Activated T-cell treated with anti-CD3 and anti-CD28 coated beads for 24 hours (primary cell): ENCODE measurements at regions not wholly inside any gene's neighbourhood (a gene's known extent, or its start where the extent isn't known, plus 50 kb on each side); places are given as distances from the start of the nearest gene placed in this dataset.

ENCODE experiments used
- DNase-seq: peaks from one replicate; pipeline ENCODE4 v3.0.0-alpha.2; 2020; ENCODE audit warnings: low read depth

GRCh38 chr2:152874955-152875354 lies 156.5 kb downstream of the ARL6IP6 start:
- no peak for DNase-seq

- DNase-seq: no peak
Observed at GRCh38 chr2:152870239-152870638, 151.8 kb downstream of the ARL6IP6 start.

GRCh38 chr2:152867397-152867796 lies 149.0 kb downstream of the ARL6IP6 start:
- no peak for DNase-seq

- no peak for DNase-seq
Observed at GRCh38 chr2:152864601-152865149, 146.3 kb downstream of the ARL6IP6 start.

- no peak for DNase-seq
Observed at GRCh38 chr2:152863826-152864225, 145.4 kb downstream of the ARL6IP6 start.

- DNase-seq: no peak
Observed at GRCh38 chr2:152861349-152861942, 143.0 kb downstream of the ARL6IP6 start.

- DNase-seq: no peak
Observed at GRCh38 chr2:152858594-152859265, 140.3 kb downstream of the ARL6IP6 start.

- DNase-seq: no peak
Observed at GRCh38 chr2:152846697-152847470, 128.5 kb downstream of the ARL6IP6 start.

- DNase-seq: no peak
Observed at GRCh38 chr2:152835674-152836073, 117.3 kb downstream of the ARL6IP6 start.

GRCh38 chr2:152827944-152828343 lies 109.5 kb downstream of the ARL6IP6 start:
- no peak for DNase-seq

GRCh38 chr2:152826581-152827279 lies 108.3 kb downstream of the ARL6IP6 start:
- DNase-seq: no peak

- no peak for DNase-seq
Observed at GRCh38 chr2:152825834-152826233, 107.4 kb downstream of the ARL6IP6 start.

- no peak for DNase-seq
Observed at GRCh38 chr2:152823905-152824304, 105.5 kb downstream of the ARL6IP6 start.

GRCh38 chr2:152822676-152823075 lies 104.3 kb downstream of the ARL6IP6 start:
- no peak for DNase-seq

- no peak for DNase-seq
Observed at GRCh38 chr2:152820048-152820447, 101.6 kb downstream of the ARL6IP6 start.

GRCh38 chr2:152815634-152816257 lies 97.3 kb downstream of the ARL6IP6 start:
- DNase-seq: no peak

GRCh38 chr2:152814475-152815030 lies 96.1 kb downstream of the ARL6IP6 start:
- no peak for DNase-seq

- DNase-seq: no peak
Observed at GRCh38 chr2:152813351-152813750, 94.9 kb downstream of the ARL6IP6 start.
